ENCODE measurements at regions not wholly inside any gene's neighbourhood (a gene's known extent, or its start where the extent isn't known, plus 50 kb on each side); places are given as distances from the start of the nearest gene placed in this dataset.

DNA sequence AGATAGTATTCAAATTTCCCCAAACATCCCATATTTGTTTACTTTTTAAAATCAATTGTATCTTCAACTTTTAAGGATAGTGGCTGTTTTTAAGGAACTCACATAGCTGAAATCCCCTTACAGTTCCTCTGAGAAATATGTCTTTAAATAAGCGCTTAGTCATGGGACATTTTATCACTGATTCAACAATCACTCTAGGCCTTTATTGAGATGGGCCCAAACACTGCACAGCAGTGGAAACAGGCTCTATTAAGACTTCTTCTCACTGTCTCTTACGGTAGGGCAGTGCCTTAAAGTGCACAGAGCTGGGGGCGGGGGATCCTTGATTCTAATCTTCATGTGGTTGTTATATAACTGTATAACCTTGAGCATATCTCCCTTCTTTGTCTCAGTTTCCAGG is 59.8 kb upstream of the RREB1 start:
- intact Hi-C loops (cut with DNase I) = loop anchor here in 1 of 2 donors (10.0 kb wide), 1 partner anchor 123 kb away; no protein-coding TSS in a partner anchor
- DNase-seq = no peak
- no peak for ATAC-seq
- Histone ChIP-seq H3K27ac (peak overlapping the region; percentile 50), H3K4me3 (no peak overlapping the region), H3K27me3 (ENCODE audit: insufficient read depth in 3 of 3, low read length in 2 of 3) (no peaks in the 10 kb centered on the region), H3K4me1 (peaks cover 14% of the 10 kb centered on the region), H3K9me3 (no peaks in the 10 kb centered on the region), H3K36me3 (ENCODE audit: insufficient read depth in 1 of 2, low read depth in 1 of 2) (no peaks in the 10 kb centered on the region)
- TF ChIP-seq, protein P1, sequence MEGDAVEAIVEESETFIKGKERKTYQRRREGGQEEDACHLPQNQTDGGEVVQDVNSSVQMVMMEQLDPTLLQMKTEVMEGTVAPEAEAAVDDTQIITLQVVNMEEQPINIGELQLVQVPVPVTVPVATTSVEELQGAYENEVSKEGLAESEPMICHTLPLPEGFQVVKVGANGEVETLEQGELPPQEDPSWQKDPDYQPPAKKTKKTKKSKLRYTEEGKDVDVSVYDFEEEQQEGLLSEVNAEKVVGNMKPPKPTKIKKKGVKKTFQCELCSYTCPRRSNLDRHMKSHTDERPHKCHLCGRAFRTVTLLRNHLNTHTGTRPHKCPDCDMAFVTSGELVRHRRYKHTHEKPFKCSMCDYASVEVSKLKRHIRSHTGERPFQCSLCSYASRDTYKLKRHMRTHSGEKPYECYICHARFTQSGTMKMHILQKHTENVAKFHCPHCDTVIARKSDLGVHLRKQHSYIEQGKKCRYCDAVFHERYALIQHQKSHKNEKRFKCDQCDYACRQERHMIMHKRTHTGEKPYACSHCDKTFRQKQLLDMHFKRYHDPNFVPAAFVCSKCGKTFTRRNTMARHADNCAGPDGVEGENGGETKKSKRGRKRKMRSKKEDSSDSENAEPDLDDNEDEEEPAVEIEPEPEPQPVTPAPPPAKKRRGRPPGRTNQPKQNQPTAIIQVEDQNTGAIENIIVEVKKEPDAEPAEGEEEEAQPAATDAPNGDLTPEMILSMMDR (IDR thresholded peaks at IDR 0.05) = no peak
- WGBS, 3 donors = 80 to 89% (median 82%) methylated on average over 3 of the region's 3 CpGs

DNA sequence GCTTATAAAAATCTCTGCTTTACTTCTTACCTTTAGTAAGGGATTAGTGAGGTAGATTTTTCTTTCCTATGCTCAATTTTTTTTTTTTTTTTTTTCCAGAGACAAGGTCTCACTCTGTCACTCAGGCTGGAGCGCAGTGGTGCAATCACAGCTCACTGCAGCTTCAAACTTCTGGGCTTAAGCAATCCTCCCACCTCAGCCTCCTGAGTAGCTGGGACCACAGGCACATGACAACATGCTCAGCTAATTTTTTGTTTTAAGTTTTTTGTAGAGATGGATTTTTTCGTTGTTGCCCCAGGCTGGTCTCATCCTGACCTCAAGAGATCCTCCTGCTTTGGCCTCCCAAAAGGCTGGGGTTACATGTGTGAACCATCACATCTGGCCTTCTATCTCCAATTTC is 58.9 kb upstream of the RREB1 start:
- no peaks in the 10 kb centered on the region for H3K36me3 ChIP-seq (ENCODE audit: insufficient read depth in 1 of 2, low read depth in 1 of 2)
- WGBS, 3 donors = 90 to 95% (median 92%) methylated on average over 2 of the region's 2 CpGs
- peaks cover 8% of the 10 kb centered on the region for H3K4me1 ChIP-seq
- H3K27me3 ChIP-seq (ENCODE audit: insufficient read depth in 3 of 3, low read length in 2 of 3) = no peaks in the 10 kb centered on the region
- intact Hi-C loops (cut with DNase I) = loop anchor here in 1 of 2 donors (10.0 kb wide), 1 partner anchor 124 kb away; no protein-coding TSS in a partner anchor
- TF ChIP-seq, protein P1 (IDR thresholded peaks at IDR 0.05) = no peak
- H3K27ac ChIP-seq = peak overlapping the region; percentile 50
- H3K9me3 ChIP-seq = no peaks in the 10 kb centered on the region
- DNase-seq (no peak), ATAC-seq (no peak)
- no peak overlapping the region for H3K4me3 ChIP-seq

- Histone ChIP-seq H3K27me3 (ENCODE audit: insufficient read depth in 3 of 3, low read length in 2 of 3) (no peaks in the 10 kb centered on the region), H3K4me3 (no peak overlapping the region), H3K36me3 (ENCODE audit: insufficient read depth in 1 of 2, low read depth in 1 of 2) (no peaks in the 10 kb centered on the region), H3K27ac (peak overlapping the region; percentile 96), H3K9me3 (no peaks in the 10 kb centered on the region), H3K4me1 (peaks cover 3% of the 10 kb centered on the region)
- no peak for ATAC-seq
- WGBS, 3 donors = 78 to 83% (median 78%) methylated on average over 2 of the region's 2 CpGs
- intact Hi-C loops (cut with DNase I) = loop anchor here (5.0 kb wide), 5 partner anchors 57 to 293 kb away; partner anchors contain the start of gene RREB1 (in 1 of the 2)
- DNase-seq = no peak
- TF ChIP-seq, protein P1 (IDR thresholded peaks at IDR 0.05) = no peak
Observed at GRCh38 chr6:7050004-7050403, 57.8 kb upstream of the RREB1 start.

DNA sequence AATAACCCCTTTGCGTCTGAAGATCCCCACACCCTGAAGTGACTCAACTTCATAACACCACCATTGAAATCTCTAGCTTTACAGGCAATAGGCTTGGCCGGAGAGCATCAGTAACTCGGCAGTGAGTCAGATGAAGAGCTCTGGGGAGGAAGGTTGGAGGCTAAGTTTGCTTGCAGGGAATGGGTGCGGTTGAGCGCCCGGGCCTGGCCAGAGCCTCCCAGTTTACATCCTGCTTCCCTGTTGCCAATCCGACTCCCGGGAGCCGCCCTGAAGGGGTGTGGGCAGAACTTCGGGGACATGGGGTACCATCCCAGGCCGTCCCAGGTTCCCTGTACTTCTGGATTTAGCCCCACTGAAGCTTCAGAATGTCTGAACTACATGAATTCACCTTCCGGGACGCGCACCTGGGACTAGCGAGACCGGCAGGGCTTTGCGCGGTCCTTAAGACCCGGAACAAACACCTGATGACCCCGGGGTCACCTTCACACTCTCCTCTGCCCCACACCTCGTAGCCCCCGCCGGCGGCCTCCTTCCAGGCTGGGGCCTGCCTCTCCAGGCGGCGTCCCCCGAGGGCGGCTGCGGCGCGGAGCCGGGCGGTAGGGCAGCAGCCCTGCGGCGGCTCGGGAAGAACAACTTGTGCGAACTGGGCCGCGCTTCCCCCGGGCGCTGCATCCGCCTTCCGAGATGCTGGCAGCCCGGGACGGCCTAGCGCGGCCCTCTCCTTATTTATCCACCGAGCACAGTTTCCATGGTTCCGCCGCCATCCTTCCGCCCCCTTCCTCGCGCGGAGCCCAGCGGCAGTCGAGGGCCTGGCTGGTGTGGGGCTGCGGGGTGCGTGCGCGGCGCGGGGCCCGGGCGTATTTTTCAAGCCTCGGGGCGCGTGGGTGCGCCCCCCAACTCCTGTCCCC is 56.6 kb upstream of the RREB1 start:
- Histone ChIP-seq H3K27ac (peak overlapping the region; percentile 96), H3K4me3 (peak overlapping the region; percentile 70), H3K36me3 (ENCODE audit: insufficient read depth in 1 of 2, low read depth in 1 of 2) (no peaks in the 10 kb centered on the region), H3K4me1 (peaks cover 3% of the 10 kb centered on the region), H3K27me3 (ENCODE audit: insufficient read depth in 3 of 3, low read length in 2 of 3) (no peaks in the 10 kb centered on the region), H3K9me3 (no peaks in the 10 kb centered on the region)
- ATAC-seq (peak; percentile 30 to 50 (median 44)), DNase-seq (peak; percentile 64 to 76)
- TF ChIP-seq, protein P1 (IDR thresholded peaks at IDR 0.05) = no peak
- intact Hi-C loops (cut with DNase I) = loop anchor here (5.0 kb wide), 5 partner anchors 56 to 294 kb away; partner anchors contain the start of gene RREB1 (in 1 of the 2)
- WGBS, 3 donors = 10 to 23% (median 12%) methylated on average over 59 to 68 of the region's 68 CpGs
